Hepatic stellate cell (primary cell): ENCODE measurements at regions not wholly inside any gene's neighbourhood (a gene's known extent, or its start where the extent isn't known, plus 50 kb on each side); places are given as distances from the start of the nearest gene placed in this dataset.

Source experiments
- DNase-seq: peaks from one replicate; pipeline ENCODE4 v3.0.0; 2011; ENCODE audit warnings: low spot score

- DNase-seq = no peak
Observed at GRCh38 chr2:200138391-200139124, 167.9 kb upstream of the SPATS2L start.

- no peak for DNase-seq
Observed at GRCh38 chr2:200144571-200144970, 161.9 kb upstream of the SPATS2L start.

GRCh38 chr2:200146501-200146900, 160.0 kb upstream of the SPATS2L start:
- DNase-seq = no peak

GRCh38 chr2:200147371-200147770, 159.1 kb upstream of the SPATS2L start:
- no peak for DNase-seq

- DNase-seq = no peak
Observed at GRCh38 chr2:200148366-200148765, 158.1 kb upstream of the SPATS2L start.

GRCh38 chr2:200150411-200151086, 155.9 kb upstream of the SPATS2L start:
- no peak for DNase-seq

GRCh38 chr2:200155652-200156051, 150.8 kb upstream of the SPATS2L start:
- no peak for DNase-seq

GRCh38 chr2:200156166-200156835, 150.2 kb upstream of the SPATS2L start:
- DNase-seq = peak; percentile 65

GRCh38 chr2:200158647-200159356, 147.7 kb upstream of the SPATS2L start:
- no peak for DNase-seq

- no peak for DNase-seq
Observed at GRCh38 chr2:200159357-200159707, 147.2 kb upstream of the SPATS2L start.

- no peak for DNase-seq
Observed at GRCh38 chr2:200159829-200160781, 146.4 kb upstream of the SPATS2L start.

GRCh38 chr2:200161458-200161857, 145.0 kb upstream of the SPATS2L start:
- DNase-seq = no peak

- no peak for DNase-seq
Observed at GRCh38 chr2:200165687-200166086, 140.8 kb upstream of the SPATS2L start.

- no peak for DNase-seq
Observed at GRCh38 chr2:200168641-200169555, 137.6 kb upstream of the SPATS2L start.

- DNase-seq = no peak
Observed at GRCh38 chr2:200170221-200170620, 136.3 kb upstream of the SPATS2L start.

GRCh38 chr2:200171731-200172482, 134.6 kb upstream of the SPATS2L start:
- no peak for DNase-seq

GRCh38 chr2:200172521-200172920, 134.0 kb upstream of the SPATS2L start:
- DNase-seq = no peak

GRCh38 chr2:200172944-200173581, 133.4 kb upstream of the SPATS2L start:
- no peak for DNase-seq

- DNase-seq = no peak
Observed at GRCh38 chr2:200173691-200174090, 132.8 kb upstream of the SPATS2L start.
